A673 (cell line): ENCODE measurements at regions not wholly inside any gene's neighbourhood (a gene's known extent, or its start where the extent isn't known, plus 50 kb on each side); places are given as distances from the start of the nearest gene placed in this dataset.
"Not testable (repeated sequence)": the region's sequence is repeated elsewhere in the genome, so short reads cannot be mapped to it uniquely, and the experiment has no call there.

Experiments used
- BruUV-seq: library from RNA; stranded (reverse); fragments of 400-500 nt; replicated peaks from 2 replicates; lab custom pipeline; 2021; lab: Mats Ljungman, UMichigan
- CTCF ChIA-PET: fragments of 300-600 bp; sonication (Branson Sonifier 250); formaldehyde crosslinking; loops from one replicate; lab custom pipeline; 2022; ENCODE audit warnings: antibody characterized with exemption; lab: Charles Lee
- POLR2A ChIA-PET: fragments of 300-600 bp; sonication (Branson Sonifier 250); formaldehyde crosslinking; loops from one replicate; lab custom pipeline; 2022; ENCODE audit warnings: antibody characterized with exemption; ENCODE audit not compliant: low non-redundant PET; lab: Charles Lee
- DNase-seq: peaks from one replicate; pipeline ENCODE4 v3.0.0-alpha.2; 2015; ENCODE audit warnings: low spot score
- H3K27ac ChIP-seq: fragments of 200-600 bp; sonication (generic); 2 replicates; pipeline ENCODE4 v1.5.1; 2016; ENCODE audit warnings: mixed run types, low read depth, mild to moderate bottlenecking, mixed read lengths, antibody characterized with exemption, low read length; ENCODE audit not compliant: poor library complexity, severe bottlenecking
- H3K27me3 ChIP-seq: fragments of 200-600 bp; sonication (generic); replicated peaks from 2 replicates; pipeline ENCODE4 v1.6.1; 2017; ENCODE audit warnings: mixed run types, low read depth, mild to moderate bottlenecking, mixed read lengths, antibody characterized with exemption, low read length; ENCODE audit not compliant: insufficient read depth, poor library complexity
- H3K36me3 ChIP-seq: fragments of 200-600 bp; sonication (generic); 2 replicates; pipeline ENCODE4 v1.6.1; 2016; ENCODE audit warnings: mixed run types, mild to moderate bottlenecking, mixed read lengths, antibody characterized with exemption, low read length; ENCODE audit not compliant: insufficient read depth, poor library complexity, severe bottlenecking
- H3K4me1 ChIP-seq: fragments of 200-600 bp; sonication (generic); 2 replicates; pipeline ENCODE4 v1.6.1; 2017; ENCODE audit warnings: mixed run types, mild to moderate bottlenecking, mixed read lengths, antibody characterized with exemption, low read length; ENCODE audit not compliant: insufficient read depth, poor library complexity, severe bottlenecking
- H3K4me3 ChIP-seq: fragments of 200-600 bp; sonication (generic); 2 replicates; pipeline ENCODE4 v1.5.1; 2016; ENCODE audit warnings: low read depth, mixed run types, mild to moderate bottlenecking, mixed read lengths, low read length; ENCODE audit not compliant: poor library complexity, severe bottlenecking
- H3K9me3 ChIP-seq: fragments of 200-600 bp; sonication (generic); 2 replicates; pipeline ENCODE4 v1.6.1; 2016; ENCODE audit warnings: mixed run types, low read depth, mild to moderate bottlenecking, mixed read lengths, antibody characterized with exemption, low read length; ENCODE audit not compliant: poor library complexity, severe bottlenecking
- EZH2 ChIP-seq: fragments of 200-600 bp; sonication (generic); IDR thresholded peaks from 2 replicates; pipeline ENCODE4 v1.6.1; 2017; ENCODE audit warnings: borderline replicate concordance, low read depth, mild to moderate bottlenecking, mixed read lengths, antibody characterized with exemption, low read length; ENCODE audit not compliant: poor library complexity, severe bottlenecking
- intact Hi-C: fragments of 100-400 bp; cut with micrococcal nuclease; formaldehyde crosslinking; loops from one replicate; pipeline ENCODE4 v1.10.0; 2022; ENCODE audit not compliant: unreplicated experiment
- TF ChIP-seq, protein P1 (sequence below): fragments of 300-800, 200-600 bp; sonication (generic); conservative IDR thresholded peaks from 2 replicates; pipeline ENCODE4 v1.5.1; 2017; ENCODE audit warnings: low read depth, mild to moderate bottlenecking, antibody characterized with exemption, low read length, moderate library complexity, mixed read lengths

DNA sequence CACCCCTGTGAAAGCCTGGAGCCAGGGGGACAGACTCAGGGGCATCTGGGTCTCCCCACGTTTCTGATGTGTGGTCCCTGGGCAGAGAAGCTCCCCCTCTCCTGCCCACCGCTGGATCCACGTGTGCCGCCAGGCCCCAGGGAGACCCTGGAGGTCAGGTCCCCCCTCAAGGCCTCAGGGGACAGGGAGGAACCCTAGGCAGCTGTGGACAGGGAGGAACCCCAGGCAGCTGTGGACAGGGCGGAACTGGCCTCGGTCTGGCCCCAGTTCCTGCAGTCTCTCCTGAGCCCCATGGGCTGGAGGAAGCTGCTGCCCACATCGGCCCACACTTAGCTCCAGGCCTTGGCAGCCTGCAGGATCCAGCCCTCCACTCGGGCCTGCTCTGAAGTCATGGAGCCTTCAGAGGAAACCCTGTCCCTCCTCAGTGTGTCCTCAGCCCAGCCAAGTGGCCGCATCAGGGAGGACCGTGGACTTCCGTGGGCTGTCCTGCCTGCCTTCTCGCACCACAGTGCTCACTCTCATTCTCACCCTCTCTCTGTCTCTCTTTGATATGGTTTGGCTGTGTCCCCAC is 127.7 kb downstream of the BRD1 start:
- no peak for TF ChIP-seq EZH2
- TF ChIP-seq, protein P1, sequence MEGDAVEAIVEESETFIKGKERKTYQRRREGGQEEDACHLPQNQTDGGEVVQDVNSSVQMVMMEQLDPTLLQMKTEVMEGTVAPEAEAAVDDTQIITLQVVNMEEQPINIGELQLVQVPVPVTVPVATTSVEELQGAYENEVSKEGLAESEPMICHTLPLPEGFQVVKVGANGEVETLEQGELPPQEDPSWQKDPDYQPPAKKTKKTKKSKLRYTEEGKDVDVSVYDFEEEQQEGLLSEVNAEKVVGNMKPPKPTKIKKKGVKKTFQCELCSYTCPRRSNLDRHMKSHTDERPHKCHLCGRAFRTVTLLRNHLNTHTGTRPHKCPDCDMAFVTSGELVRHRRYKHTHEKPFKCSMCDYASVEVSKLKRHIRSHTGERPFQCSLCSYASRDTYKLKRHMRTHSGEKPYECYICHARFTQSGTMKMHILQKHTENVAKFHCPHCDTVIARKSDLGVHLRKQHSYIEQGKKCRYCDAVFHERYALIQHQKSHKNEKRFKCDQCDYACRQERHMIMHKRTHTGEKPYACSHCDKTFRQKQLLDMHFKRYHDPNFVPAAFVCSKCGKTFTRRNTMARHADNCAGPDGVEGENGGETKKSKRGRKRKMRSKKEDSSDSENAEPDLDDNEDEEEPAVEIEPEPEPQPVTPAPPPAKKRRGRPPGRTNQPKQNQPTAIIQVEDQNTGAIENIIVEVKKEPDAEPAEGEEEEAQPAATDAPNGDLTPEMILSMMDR = no peak
- no peak overlapping the region for H3K4me3 ChIP-seq
- H3K27ac ChIP-seq = no peak overlapping the region
- ChIA-PET POLR2A (no interaction called here), CTCF (no interaction called here)
- H3K9me3 ChIP-seq = peaks cover 10% of the 10 kb centered on the region
- BruUV-seq = no TSS peak
- no peak for DNase-seq
- H3K27me3 ChIP-seq = no peaks in the 10 kb centered on the region
- H3K36me3 ChIP-seq = no peaks in the 10 kb centered on the region
- H3K4me1 ChIP-seq = no peaks in the 10 kb centered on the region
- intact Hi-C loops = no loop called here

DNA sequence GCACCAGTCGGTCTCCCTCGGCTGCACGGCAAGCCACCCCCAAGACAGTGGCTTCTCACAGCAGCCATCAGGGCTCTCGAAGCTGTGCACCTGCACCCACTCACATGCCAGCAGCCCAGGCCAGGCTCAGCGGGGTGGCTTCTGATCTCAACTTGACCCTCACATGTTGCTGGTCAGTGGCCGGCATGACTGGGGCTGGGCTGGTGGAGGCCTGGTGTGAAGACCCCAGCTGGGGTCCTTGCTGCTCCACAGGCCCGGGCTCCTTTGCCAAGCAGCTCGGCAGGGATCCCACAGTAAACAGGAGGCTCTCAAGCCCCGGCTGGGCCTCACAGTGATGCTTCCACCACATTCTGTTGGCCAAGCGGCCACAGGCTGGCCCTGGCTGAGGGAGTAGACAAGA is 128.2 kb downstream of the BRD1 start:
- Histone ChIP-seq H3K27ac (no peak overlapping the region), H3K4me3 (no peak overlapping the region), H3K27me3 (no peaks in the 10 kb centered on the region), H3K9me3 (peaks cover 10% of the 10 kb centered on the region), H3K36me3 (no peaks in the 10 kb centered on the region), H3K4me1 (no peaks in the 10 kb centered on the region)
- CTCF ChIA-PET = no interaction called here
- POLR2A ChIA-PET = no interaction called here
- intact Hi-C loops = no loop called here
- no TSS peak for BruUV-seq
- TF ChIP-seq, protein P1 = no peak
- no peak for TF ChIP-seq EZH2
- DNase-seq = no peak

DNA sequence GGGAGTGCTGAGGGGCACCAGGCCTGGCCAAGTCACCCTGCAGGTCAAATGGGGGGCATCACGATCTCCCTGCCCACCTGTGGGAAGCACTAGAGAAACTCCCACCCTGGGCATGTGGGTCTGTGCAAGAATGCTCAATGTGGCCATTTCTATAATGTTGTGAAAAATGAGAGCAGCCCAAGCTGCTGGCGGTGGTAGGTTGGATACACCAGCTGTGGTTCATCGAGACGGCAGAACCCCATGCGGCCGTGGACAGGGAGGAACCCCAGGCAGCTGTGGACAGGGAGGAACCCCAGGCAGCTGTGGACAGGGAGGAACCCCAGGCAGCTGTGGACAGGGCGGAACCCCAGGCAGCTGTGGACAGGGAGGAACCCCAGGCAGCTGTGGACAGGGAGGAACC is 129.1 kb downstream of the BRD1 start:
- BruUV-seq, intact Hi-C loops, H3K4me1 ChIP-seq, DNase-seq, H3K27me3 ChIP-seq, H3K36me3 ChIP-seq, H3K4me3 ChIP-seq, H3K27ac ChIP-seq, POLR2A ChIA-PET, CTCF ChIA-PET, H3K9me3 ChIP-seq: not testable (repeated sequence)

DNA sequence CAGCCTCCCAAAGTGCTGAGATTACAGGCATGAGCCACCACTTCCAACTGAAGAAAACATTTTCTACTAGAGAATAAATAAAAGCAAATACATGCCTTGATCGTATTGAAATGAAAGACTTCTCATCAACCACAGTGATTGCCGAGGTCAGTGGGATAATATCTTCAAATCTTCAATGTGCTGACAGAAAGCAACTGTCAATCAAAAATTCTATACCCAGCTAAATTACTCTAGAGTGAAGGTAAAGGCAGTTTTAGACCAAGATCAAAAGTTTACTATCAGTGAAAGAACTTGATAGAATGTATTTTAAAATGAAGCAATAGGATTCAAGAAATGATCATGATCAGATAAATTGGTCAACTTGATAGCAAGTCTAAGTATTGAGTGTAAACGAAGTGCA is 130.6 kb downstream of the BRD1 start:
- intact Hi-C loops = no loop called here
- Histone ChIP-seq H3K9me3 (peaks cover 6% of the 10 kb centered on the region), H3K27me3 (no peaks in the 10 kb centered on the region), H3K4me1 (no peaks in the 10 kb centered on the region), H3K4me3 (no peak overlapping the region), H3K36me3 (no peaks in the 10 kb centered on the region), H3K27ac (no peak overlapping the region)
- DNase-seq = no peak
- CTCF ChIA-PET = no interaction called here
- TF ChIP-seq, protein P1 = no peak
- no peak for TF ChIP-seq EZH2
- BruUV-seq = no TSS peak
- POLR2A ChIA-PET = no interaction called here
